ENCODE measurements at regions not wholly inside any gene's neighbourhood (a gene's known extent, or its start where the extent isn't known, plus 50 kb on each side); places are given as distances from the start of the nearest gene placed in this dataset.

- H3K36me3 ChIP-seq (ENCODE audit: low read depth), result no peaks in the 10 kb centered on the region
- no peak overlapping the region for H3K4me3 ChIP-seq (ENCODE audit: severe bottlenecking)
- no peaks in the 10 kb centered on the region for H3K4me1 ChIP-seq (ENCODE audit: insufficient read depth, poor library complexity, severe bottlenecking)
- H3K27ac ChIP-seq (ENCODE audit: poor library complexity, severe bottlenecking), result no peak overlapping the region
- no peaks in the 10 kb centered on the region for H3K27me3 ChIP-seq (ENCODE audit: insufficient read depth, poor library complexity, severe bottlenecking)
- DNase-seq (ENCODE audit: low spot score) (no peak), ATAC-seq (ENCODE audit: low read depth) (no peak)
- H3K9me3 ChIP-seq (ENCODE audit: severe bottlenecking), result no peaks in the 10 kb centered on the region
- no peak for TF ChIP-seq CTCF (IDR thresholded peaks at IDR 0.05; ENCODE audit: poor library complexity, severe bottlenecking)
Observed at GRCh38 chr4:125159001-125159400, 155.8 kb upstream of the FAT4 start.

GRCh38 chr4:125155251-125155650, 159.5 kb upstream of the FAT4 start:
- no peak for TF ChIP-seq CTCF (IDR thresholded peaks at IDR 0.05; ENCODE audit: poor library complexity, severe bottlenecking)
- no peak for ATAC-seq (ENCODE audit: low read depth)
- Histone ChIP-seq H3K4me3 (ENCODE audit: severe bottlenecking) (no peak overlapping the region), H3K9me3 (ENCODE audit: severe bottlenecking) (no peaks in the 10 kb centered on the region), H3K4me1 (ENCODE audit: insufficient read depth, poor library complexity, severe bottlenecking) (no peaks in the 10 kb centered on the region), H3K27ac (ENCODE audit: poor library complexity, severe bottlenecking) (no peak overlapping the region), H3K27me3 (ENCODE audit: insufficient read depth, poor library complexity, severe bottlenecking) (no peaks in the 10 kb centered on the region), H3K36me3 (ENCODE audit: low read depth) (no peaks in the 10 kb centered on the region)
- DNase-seq (ENCODE audit: low spot score), result no peak

- no peaks in the 10 kb centered on the region for H3K9me3 ChIP-seq (ENCODE audit: severe bottlenecking)
- ATAC-seq (ENCODE audit: low read depth), result peak; percentile 82
- no peaks in the 10 kb centered on the region for H3K27me3 ChIP-seq (ENCODE audit: insufficient read depth, poor library complexity, severe bottlenecking)
- no peak overlapping the region for H3K27ac ChIP-seq (ENCODE audit: poor library complexity, severe bottlenecking)
- peaks cover 2% of the 10 kb centered on the region for H3K4me1 ChIP-seq (ENCODE audit: insufficient read depth, poor library complexity, severe bottlenecking)
- no peak for DNase-seq (ENCODE audit: low spot score)
- TF ChIP-seq CTCF (IDR thresholded peaks at IDR 0.05; ENCODE audit: poor library complexity, severe bottlenecking), result no peak
- no peak overlapping the region for H3K4me3 ChIP-seq (ENCODE audit: severe bottlenecking)
- H3K36me3 ChIP-seq (ENCODE audit: low read depth), result no peaks in the 10 kb centered on the region
Observed at GRCh38 chr4:125140966-125141495, 173.7 kb upstream of the FAT4 start.

GRCh38 chr4:125135652-125136051, 179.1 kb upstream of the FAT4 start:
- no peak for ATAC-seq (ENCODE audit: low read depth)
- Histone ChIP-seq H3K4me3 (ENCODE audit: severe bottlenecking) (no peak overlapping the region), H3K4me1 (ENCODE audit: insufficient read depth, poor library complexity, severe bottlenecking) (no peaks in the 10 kb centered on the region), H3K27me3 (ENCODE audit: insufficient read depth, poor library complexity, severe bottlenecking) (no peaks in the 10 kb centered on the region), H3K36me3 (ENCODE audit: low read depth) (no peaks in the 10 kb centered on the region), H3K27ac (ENCODE audit: poor library complexity, severe bottlenecking) (no peak overlapping the region), H3K9me3 (ENCODE audit: severe bottlenecking) (no peaks in the 10 kb centered on the region)
- no peak for DNase-seq (ENCODE audit: low spot score)
- no peak for TF ChIP-seq CTCF (IDR thresholded peaks at IDR 0.05; ENCODE audit: poor library complexity, severe bottlenecking)

- no peak for DNase-seq (ENCODE audit: low spot score)
- no peak overlapping the region for H3K4me3 ChIP-seq (ENCODE audit: severe bottlenecking)
- H3K27me3 ChIP-seq (ENCODE audit: insufficient read depth, poor library complexity, severe bottlenecking), result no peaks in the 10 kb centered on the region
- TF ChIP-seq CTCF (IDR thresholded peaks at IDR 0.05; ENCODE audit: poor library complexity, severe bottlenecking), result no peak
- H3K27ac ChIP-seq (ENCODE audit: poor library complexity, severe bottlenecking), result no peak overlapping the region
- H3K4me1 ChIP-seq (ENCODE audit: insufficient read depth, poor library complexity, severe bottlenecking), result no peaks in the 10 kb centered on the region
- no peaks in the 10 kb centered on the region for H3K36me3 ChIP-seq (ENCODE audit: low read depth)
- no peak for ATAC-seq (ENCODE audit: low read depth)
- H3K9me3 ChIP-seq (ENCODE audit: severe bottlenecking), result no peaks in the 10 kb centered on the region
Observed at GRCh38 chr4:125132729-125133128, 182.0 kb upstream of the FAT4 start.

Data from RWPE2 (cell line).